Stimulated activated effector memory CD8-positive, alpha-beta T cell treated with anti-CD3 and anti-CD28 coated beads, Interleukin-12 subunit alpha, Interleukin-12 subunit beta, amount 100 ng/mL, for 72 hours (primary cell): ENCODE measurements at regions not wholly inside any gene's neighbourhood (a gene's known extent, or its start where the extent isn't known, plus 50 kb on each side); places are given as distances from the start of the nearest gene placed in this dataset.
"Not testable (repeated sequence)": the region's sequence is repeated elsewhere in the genome, so short reads cannot be mapped to it uniquely, and the experiment has no call there.

Experiments
- ATAC-seq: fragments of 150-1000 bp; cut with Tn5 transposase; 2 replicates; pipeline ENCODE4 v1.10.0; 2021
- DNase-seq, 2 donors: peaks; one replicate each; pipeline ENCODE4 v3.0.0; 2021 to 2022; ENCODE audit warnings: low spot score in 2 of 2
- H3K27ac Mint-ChIP-seq: one replicate; pipeline ENCODE4 v1.8.0; 2022; ENCODE audit warnings: mild to moderate bottlenecking, mixed read lengths
- H3K36me3 Mint-ChIP-seq: one replicate; pipeline ENCODE4 v1.8.0; 2022; ENCODE audit warnings: mild to moderate bottlenecking, mixed read lengths
- H3K4me1 Mint-ChIP-seq: one replicate; pipeline ENCODE4 v1.8.0; 2022; ENCODE audit warnings: mixed read lengths
- H3K4me3 Mint-ChIP-seq: one replicate; pipeline ENCODE4 v1.8.0; 2022; ENCODE audit warnings: mild to moderate bottlenecking, mixed read lengths
- H3K9me3 Mint-ChIP-seq: one replicate; pipeline ENCODE4 v1.8.0; 2022; ENCODE audit warnings: mixed read lengths

GRCh38 chr2:187646556-187646955 lies 92.3 kb upstream of the TFPI start:
- Mint-ChIP-seq H3K4me1 (no peaks in the 10 kb centered on the region), H3K36me3 (no peaks in the 10 kb centered on the region), H3K9me3 (no peaks in the 10 kb centered on the region), H3K27ac (no peak overlapping the region), H3K4me3 (no peak overlapping the region)
- no peak for ATAC-seq
- DNase-seq, result no peak

- DNase-seq (no peak), ATAC-seq (no peak)
- Mint-ChIP-seq H3K4me3 (no peak overlapping the region), H3K4me1 (no peaks in the 10 kb centered on the region), H3K36me3 (no peaks in the 10 kb centered on the region), H3K27ac (no peak overlapping the region), H3K9me3 (peaks cover 3% of the 10 kb centered on the region)
These were observed 100.3 kb upstream of the TFPI start for GRCh38 chr2:187654535-187654934.

GRCh38 chr2:187655001-187655400 lies 100.8 kb upstream of the TFPI start:
- Mint-ChIP-seq H3K4me3 (no peak overlapping the region), H3K36me3 (no peaks in the 10 kb centered on the region), H3K9me3 (peaks cover 3% of the 10 kb centered on the region), H3K27ac (no peak overlapping the region), H3K4me1 (no peaks in the 10 kb centered on the region)
- no peak for DNase-seq
- ATAC-seq, result no peak

- Mint-ChIP-seq H3K9me3 (peaks cover 6% of the 10 kb centered on the region), H3K27ac (no peak overlapping the region), H3K4me1 (no peaks in the 10 kb centered on the region), H3K4me3 (no peak overlapping the region), H3K36me3 (no peaks in the 10 kb centered on the region)
- DNase-seq, result no peak
- ATAC-seq, result no peak
These were observed 101.9 kb upstream of the TFPI start for GRCh38 chr2:187656123-187656522.

GRCh38 chr2:187658952-187659525 lies 104.8 kb upstream of the TFPI start:
- Mint-ChIP-seq H3K36me3 (no peaks in the 10 kb centered on the region), H3K27ac (no peak overlapping the region), H3K4me3 (no peak overlapping the region), H3K4me1 (no peaks in the 10 kb centered on the region), H3K9me3 (peaks cover 12% of the 10 kb centered on the region)
- DNase-seq, result no peak
- ATAC-seq, result no peak

- H3K9me3 Mint-ChIP-seq, result peaks cover 28% of the 10 kb centered on the region
- H3K27ac Mint-ChIP-seq, H3K4me1 Mint-ChIP-seq, H3K4me3 Mint-ChIP-seq, H3K36me3 Mint-ChIP-seq, ATAC-seq, DNase-seq: not testable (repeated sequence)
These were observed 121.8 kb upstream of the TFPI start for GRCh38 chr2:187676050-187676449.

- no peak overlapping the region for H3K27ac Mint-ChIP-seq
- DNase-seq (no peak), ATAC-seq (no peak)
- H3K4me3 Mint-ChIP-seq, result no peak overlapping the region
- H3K36me3 Mint-ChIP-seq, result no peaks in the 10 kb centered on the region
- H3K4me1 Mint-ChIP-seq, result no peaks in the 10 kb centered on the region
- peaks cover 10% of the 10 kb centered on the region for H3K9me3 Mint-ChIP-seq
These were observed 125.2 kb upstream of the TFPI start for GRCh38 chr2:187679454-187679853.

- ATAC-seq (no peak), DNase-seq (no peak)
- Mint-ChIP-seq H3K4me3 (no peak overlapping the region), H3K9me3 (no peaks in the 10 kb centered on the region), H3K4me1 (no peaks in the 10 kb centered on the region), H3K27ac (no peak overlapping the region), H3K36me3 (no peaks in the 10 kb centered on the region)
These were observed 129.9 kb upstream of the TFPI start for GRCh38 chr2:187684174-187684573.

- Mint-ChIP-seq H3K4me3 (no peak overlapping the region), H3K4me1 (no peaks in the 10 kb centered on the region), H3K36me3 (no peaks in the 10 kb centered on the region), H3K27ac (no peak overlapping the region), H3K9me3 (peaks cover 13% of the 10 kb centered on the region)
- DNase-seq (no peak), ATAC-seq (no peak)
These were observed 132.3 kb upstream of the TFPI start for GRCh38 chr2:187686416-187687024.

GRCh38 chr2:187687585-187687984 lies 133.3 kb upstream of the TFPI start:
- no peak overlapping the region for H3K27ac Mint-ChIP-seq
- H3K4me3 Mint-ChIP-seq, result no peak overlapping the region
- no peaks in the 10 kb centered on the region for H3K36me3 Mint-ChIP-seq
- no peak for DNase-seq
- no peaks in the 10 kb centered on the region for H3K4me1 Mint-ChIP-seq
- no peak for ATAC-seq
- H3K9me3 Mint-ChIP-seq, result peaks cover 13% of the 10 kb centered on the region

GRCh38 chr2:187689372-187689771 lies 135.1 kb upstream of the TFPI start:
- peaks cover 13% of the 10 kb centered on the region for H3K9me3 Mint-ChIP-seq
- H3K27ac Mint-ChIP-seq, result no peak overlapping the region
- no peaks in the 10 kb centered on the region for H3K4me1 Mint-ChIP-seq
- no peak overlapping the region for H3K4me3 Mint-ChIP-seq
- ATAC-seq, result no peak
- DNase-seq, result no peak
- no peaks in the 10 kb centered on the region for H3K36me3 Mint-ChIP-seq

GRCh38 chr2:187693923-187694322 lies 139.7 kb upstream of the TFPI start:
- no peak for ATAC-seq
- H3K9me3 Mint-ChIP-seq, result peaks cover 17% of the 10 kb centered on the region
- H3K36me3 Mint-ChIP-seq, result no peaks in the 10 kb centered on the region
- H3K4me1 Mint-ChIP-seq, result no peaks in the 10 kb centered on the region
- no peak overlapping the region for H3K27ac Mint-ChIP-seq
- H3K4me3 Mint-ChIP-seq, result no peak overlapping the region
- DNase-seq, result no peak

GRCh38 chr2:187696644-187697043 lies 142.4 kb upstream of the TFPI start:
- not testable (repeated sequence) for H3K9me3 Mint-ChIP-seq, H3K27ac Mint-ChIP-seq, ATAC-seq, H3K36me3 Mint-ChIP-seq, DNase-seq, H3K4me1 Mint-ChIP-seq, H3K4me3 Mint-ChIP-seq

GRCh38 chr2:187698374-187699110 lies 144.3 kb upstream of the TFPI start:
- H3K27ac Mint-ChIP-seq, result no peak overlapping the region
- H3K9me3 Mint-ChIP-seq, result peaks cover 11% of the 10 kb centered on the region
- H3K36me3 Mint-ChIP-seq, result no peaks in the 10 kb centered on the region
- H3K4me1 Mint-ChIP-seq, result no peaks in the 10 kb centered on the region
- no peak overlapping the region for H3K4me3 Mint-ChIP-seq
- ATAC-seq (no peak), DNase-seq (no peak)

GRCh38 chr2:187702157-187702556 lies 147.9 kb upstream of the TFPI start:
- H3K9me3 Mint-ChIP-seq, result peaks cover 15% of the 10 kb centered on the region
- H3K4me3 Mint-ChIP-seq, result no peak overlapping the region
- no peak overlapping the region for H3K27ac Mint-ChIP-seq
- H3K36me3 Mint-ChIP-seq, result no peaks in the 10 kb centered on the region
- H3K4me1 Mint-ChIP-seq, result no peaks in the 10 kb centered on the region
- DNase-seq (no peak), ATAC-seq (no peak)

- no peaks in the 10 kb centered on the region for H3K4me1 Mint-ChIP-seq
- peaks cover 14% of the 10 kb centered on the region for H3K9me3 Mint-ChIP-seq
- no peak overlapping the region for H3K4me3 Mint-ChIP-seq
- H3K36me3 Mint-ChIP-seq, result no peaks in the 10 kb centered on the region
- no peak overlapping the region for H3K27ac Mint-ChIP-seq
- no peak for ATAC-seq
- no peak for DNase-seq
These were observed 154.0 kb upstream of the TFPI start for GRCh38 chr2:187708272-187708671.
